WTC11 (cell line): ENCODE measurements at regions not wholly inside any gene's neighbourhood (a gene's known extent, or its start where the extent isn't known, plus 50 kb on each side); places are given as distances from the start of the nearest gene placed in this dataset.
A peak's percentile ranks its signal among the peaks of the same experiment; 100 is the strongest.

Experiments used
- CDX4 ChIP-seq: fragments of 250-450 bp; sonication (Bioruptor Pico); IDR thresholded peaks from 2 replicates; pipeline ENCODE4 v1.9.0; 2021; ENCODE audit warnings: moderate library complexity, mild to moderate bottlenecking, inconsistent platforms, borderline replicate concordance
- CREM ChIP-seq: sonication (generic); formaldehyde crosslinking; IDR thresholded peaks from 2 replicates; pipeline ENCODE4 v1.8.1; 2022; ENCODE audit warnings: mild to moderate bottlenecking, missing genetic modification reagents, moderate library complexity
- EMX1 ChIP-seq: fragments of 250-450 bp; sonication (Bioruptor Pico); IDR thresholded peaks from 2 replicates; pipeline ENCODE4 v1.8.0; 2021; ENCODE audit warnings: mild to moderate bottlenecking
- ETV6 ChIP-seq: sonication (generic); formaldehyde crosslinking; IDR thresholded peaks from 2 replicates; pipeline ENCODE4 v1.8.1; 2022; ENCODE audit warnings: mild to moderate bottlenecking, missing genetic modification reagents
- FOXP4 ChIP-seq: sonication (generic); formaldehyde crosslinking; IDR thresholded peaks from 2 replicates; pipeline ENCODE4 v1.8.0; 2022; ENCODE audit warnings: mild to moderate bottlenecking, missing genetic modification reagents
- GRHL2 ChIP-seq: fragments of 250-450 bp; sonication (Bioruptor Pico); IDR thresholded peaks from 2 replicates; pipeline ENCODE4 v1.8.0; 2022; ENCODE audit warnings: mild to moderate bottlenecking, moderate library complexity; ENCODE audit not compliant: insufficient replicate concordance, severe bottlenecking
- HMGXB4 ChIP-seq: sonication (generic); formaldehyde crosslinking; IDR thresholded peaks from 2 replicates; pipeline ENCODE4 v1.8.1; 2023; ENCODE audit warnings: mild to moderate bottlenecking, moderate library complexity, missing genetic modification reagents
- IRF1 ChIP-seq: sonication (generic); formaldehyde crosslinking; IDR thresholded peaks from 2 replicates; pipeline ENCODE4 v1.8.0; 2023; ENCODE audit warnings: missing genetic modification reagents
- JAZF1 ChIP-seq: fragments of 250-450 bp; sonication (Bioruptor Pico); IDR thresholded peaks from 2 replicates; pipeline ENCODE4 v1.9.0; 2021; ENCODE audit warnings: moderate library complexity, mild to moderate bottlenecking, inconsistent platforms
- JUN ChIP-seq: sonication (generic); formaldehyde crosslinking; IDR thresholded peaks from 2 replicates; pipeline ENCODE4 v1.8.0; 2023; ENCODE audit warnings: mild to moderate bottlenecking, missing genetic modification reagents
- MAX ChIP-seq: sonication (generic); formaldehyde crosslinking; IDR thresholded peaks from 2 replicates; pipeline ENCODE4 v1.8.0; 2022; ENCODE audit warnings: mild to moderate bottlenecking, missing genetic modification reagents
- MLX ChIP-seq: sonication (generic); formaldehyde crosslinking; IDR thresholded peaks from 2 replicates; pipeline ENCODE4 v1.8.1; 2023; ENCODE audit warnings: mild to moderate bottlenecking, missing genetic modification reagents, moderate library complexity
- MXD4 ChIP-seq: fragments of 250-450 bp; sonication (Bioruptor Pico); IDR thresholded peaks from 2 replicates; pipeline ENCODE4 v1.8.0; 2021; ENCODE audit warnings: mild to moderate bottlenecking, moderate library complexity, borderline replicate concordance
- NFATC4 ChIP-seq: fragments of 250-450 bp; sonication (Bioruptor Pico); IDR thresholded peaks from 2 replicates; pipeline ENCODE4 v1.9.0; 2021; ENCODE audit warnings: mild to moderate bottlenecking
- NFE2L1 ChIP-seq: sonication (generic); formaldehyde crosslinking; IDR thresholded peaks from 2 replicates; pipeline ENCODE4 v1.8.1; 2023; ENCODE audit warnings: missing genetic modification reagents
- NR1H2 ChIP-seq: sonication (generic); formaldehyde crosslinking; IDR thresholded peaks from 2 replicates; pipeline ENCODE4 v1.9.0; 2021; ENCODE audit warnings: mild to moderate bottlenecking, moderate library complexity, missing genetic modification reagents
- NR3C1 ChIP-seq: sonication (generic); formaldehyde crosslinking; conservative IDR thresholded peaks from 2 replicates; pipeline ENCODE4 v1.8.1; 2023; ENCODE audit warnings: low read depth, mild to moderate bottlenecking, missing genetic modification reagents
- SMAD3 ChIP-seq: sonication (generic); formaldehyde crosslinking; IDR thresholded peaks from 2 replicates; pipeline ENCODE4 v1.8.0; 2022; ENCODE audit warnings: missing genetic modification reagents, mild to moderate bottlenecking, borderline replicate concordance
- SOX15 ChIP-seq: fragments of 250-450 bp; sonication (Bioruptor Pico); IDR thresholded peaks from 2 replicates; pipeline ENCODE4 v1.9.0; 2021; ENCODE audit warnings: mild to moderate bottlenecking
- STAT6 ChIP-seq: sonication (generic); formaldehyde crosslinking; conservative IDR thresholded peaks from 2 replicates; pipeline ENCODE4 v1.8.1; 2023; ENCODE audit warnings: mild to moderate bottlenecking, low read depth, missing genetic modification reagents, moderate library complexity
- ZMAT4 ChIP-seq: fragments of 250-450 bp; sonication (Bioruptor Pico); IDR thresholded peaks from 2 replicates; pipeline ENCODE4 v1.9.0; 2021; ENCODE audit warnings: mild to moderate bottlenecking
- ZNF121 ChIP-seq: sonication (generic); formaldehyde crosslinking; IDR thresholded peaks from 2 replicates; pipeline ENCODE4 v1.8.0; 2023; ENCODE audit warnings: missing genetic modification reagents
- ZNF281 ChIP-seq: sonication (generic); formaldehyde crosslinking; IDR thresholded peaks from 2 replicates; pipeline ENCODE4 v1.8.0; 2023; ENCODE audit warnings: mild to moderate bottlenecking, missing genetic modification reagents
- ZNF671 ChIP-seq: fragments of 250-450 bp; sonication (Bioruptor Pico); IDR thresholded peaks from 2 replicates; pipeline ENCODE4 v1.8.0; 2021; ENCODE audit warnings: mild to moderate bottlenecking
- ZSCAN18 ChIP-seq: fragments of 250-450 bp; sonication (Bioruptor Pico); IDR thresholded peaks from 2 replicates; pipeline ENCODE4 v2.1.2; 2022; ENCODE audit warnings: mild to moderate bottlenecking, moderate library complexity

- TF ChIP-seq FOXP4 (CRISPR knock-in tag) (peak; percentile 93; the same call in 1 of the 2 replicates), STAT6 (CRISPR knock-in tag) (no peak), HMGXB4 (CRISPR knock-in tag) (no peak), EMX1 (no peak), NR3C1 (CRISPR knock-in tag) (no peak), MXD4 (CRISPR knock-in tag) (no peak), CDX4 (CRISPR knock-in tag) (no peak), IRF1 (CRISPR knock-in tag) (no peak), MLX (CRISPR knock-in tag) (no peak), GRHL2 (CRISPR knock-in tag) (no peak), MAX (peak; percentile 73), JUN (CRISPR knock-in tag) (no peak), JAZF1 (no peak), CREM (CRISPR knock-in tag) (0 out of 2 replicates have a peak, but pooled peaks have one; percentile 55), SMAD3 (CRISPR knock-in tag) (0 out of 2 replicates have a peak, but pooled peaks have one; percentile 12), NR1H2 (CRISPR knock-in tag) (no peak), ZMAT4 (no peak), SOX15 (CRISPR knock-in tag) (no peak), ZNF121 (no peak), NFATC4 (no peak), ZSCAN18 (CRISPR knock-in tag) (no peak), ZNF671 (CRISPR knock-in tag) (no peak), ETV6 (CRISPR knock-in tag) (peak; percentile 81; the same call in 1 of the 2 replicates), ZNF281 (no peak), NFE2L1 (CRISPR knock-in tag) (0 out of 2 replicates have a peak, but pooled peaks have one; percentile 36)
Observed at GRCh38 chr7:51949726-51950644, 633.4 kb upstream of the COBL start (continued).
